CD4-positive, CD25-positive, alpha-beta regulatory T cell (primary cell): ENCODE measurements at regions not wholly inside any gene's neighbourhood (a gene's known extent, or its start where the extent isn't known, plus 50 kb on each side); places are given as distances from the start of the nearest gene placed in this dataset.

Experiments
- ATAC-seq, 2 donors: fragments of 150-1000 bp; cut with Tn5 transposase; one replicate each; pipeline ENCODE4 v1.10.0; 2021; ENCODE audit warnings: low read depth in 2 of 2, moderate number of reproducible peaks in 2 of 2, moderate library complexity in 1 of 2
- DNase-seq, 3 donors: peaks; one replicate each; pipeline versions ENCODE4 v3.0.0 to v3.0.0-alpha.2; 2012 to 2022; ENCODE audit warnings: mixed read lengths in 1 of 3
- H3K27ac ChIP-seq: one replicate; pipeline ENCODE4 v1.7.0; 2013; ENCODE audit warnings: mild to moderate bottlenecking, low read length; ENCODE audit not compliant: insufficient read depth, poor library complexity, severe bottlenecking
- H3K27me3 ChIP-seq: one replicate; pipeline ENCODE4 v1.7.0; 2013; ENCODE audit warnings: low read length; ENCODE audit not compliant: control insufficient read depth, insufficient read depth
- H3K36me3 ChIP-seq: one replicate; pipeline ENCODE4 v1.7.0; 2013; ENCODE audit warnings: mild to moderate bottlenecking, low read length, moderate library complexity; ENCODE audit not compliant: control insufficient read depth, insufficient read depth
- H3K4me1 ChIP-seq: 2 replicates; pipeline ENCODE4 v1.7.0; 2013; ENCODE audit warnings: mild to moderate bottlenecking, low read length; ENCODE audit not compliant: insufficient read depth, control insufficient read depth, poor library complexity, severe bottlenecking
- H3K4me3 ChIP-seq: one replicate; pipeline ENCODE4 v1.7.0; 2013; ENCODE audit warnings: low read depth, mild to moderate bottlenecking, low read length, moderate library complexity
- H3K9me3 ChIP-seq, 2 experiments: 1 replicate in 1 of 2; 2 replicates in 1 of 2; pipeline ENCODE4 v1.7.0; 2013; ENCODE audit warnings: low read length in 2 of 2, mild to moderate bottlenecking in 1 of 2, moderate library complexity in 1 of 2; ENCODE audit not compliant: control insufficient read depth in 2 of 2
- H3K27ac Mint-ChIP-seq, 3 donors: one replicate each; pipeline ENCODE4 v1.8.0; 2020 to 2022; ENCODE audit warnings: mild to moderate bottlenecking in 3 of 3, mixed read lengths in 3 of 3, moderate library complexity in 2 of 3
- H3K27me3 Mint-ChIP-seq: one replicate; pipeline ENCODE4 v1.8.0; 2022; ENCODE audit warnings: mild to moderate bottlenecking, mixed read lengths
- H3K36me3 Mint-ChIP-seq: one replicate; pipeline ENCODE4 v1.8.0; 2020; ENCODE audit warnings: mixed read lengths
- H3K4me1 Mint-ChIP-seq, 4 donors: one replicate each; pipeline ENCODE4 v1.8.0; 2020 to 2022; ENCODE audit warnings: mixed read lengths in 4 of 4, mild to moderate bottlenecking in 1 of 4
- H3K4me3 Mint-ChIP-seq, 4 donors: one replicate each; pipeline ENCODE4 v1.8.0; 2020 to 2022; ENCODE audit warnings: mild to moderate bottlenecking in 4 of 4, mixed read lengths in 4 of 4, moderate library complexity in 3 of 4
- H3K9me3 Mint-ChIP-seq, 7 donors: one replicate each; pipeline ENCODE4 v1.8.0; 2020 to 2022; ENCODE audit warnings: mixed read lengths in 7 of 7, mild to moderate bottlenecking in 3 of 7, moderate library complexity in 2 of 7

DNA sequence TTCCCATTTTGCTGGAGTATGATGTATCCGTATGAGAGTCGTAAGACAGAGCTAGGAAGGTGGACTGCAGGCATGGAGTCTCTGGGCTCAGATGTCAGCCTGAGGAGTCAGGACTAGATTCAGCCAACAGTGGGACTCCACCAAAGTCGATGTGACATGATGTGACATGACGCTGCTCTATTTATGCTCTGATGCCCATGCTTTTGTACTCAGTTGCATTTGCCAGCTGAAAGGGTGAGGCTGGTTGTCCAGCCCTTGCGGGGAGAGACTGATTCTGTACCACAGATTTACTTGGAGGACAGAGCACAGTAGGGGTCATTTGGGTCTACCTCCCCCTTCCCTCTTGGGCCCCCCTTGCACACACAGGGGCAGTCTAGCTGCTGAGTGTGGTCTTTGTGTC lies 88.5 kb upstream of the ATG10 start:
- Histone ChIP-seq H3K4me3 (no peak overlapping the region), H3K9me3 (no peaks in the 10 kb centered on the region), H3K4me1 (no peaks in the 10 kb centered on the region), H3K27me3 (peaks cover 8% of the 10 kb centered on the region), H3K27ac (no peak overlapping the region), H3K36me3 (no peaks in the 10 kb centered on the region)
- H3K27ac Mint-ChIP-seq, result no peak overlapping the region
- H3K4me1 Mint-ChIP-seq, result peaks cover 0 to 2% (median 0%) of the 10 kb centered on the region in 4 donors
- H3K4me3 Mint-ChIP-seq, result no peak overlapping the region
- no peak for DNase-seq
- no peaks in the 10 kb centered on the region for H3K36me3 Mint-ChIP-seq
- peaks cover 17% of the 10 kb centered on the region for H3K27me3 Mint-ChIP-seq
- peaks cover 0 to 2% (median 0%) of the 10 kb centered on the region in 7 donors for H3K9me3 Mint-ChIP-seq
- no peak for ATAC-seq

DNA sequence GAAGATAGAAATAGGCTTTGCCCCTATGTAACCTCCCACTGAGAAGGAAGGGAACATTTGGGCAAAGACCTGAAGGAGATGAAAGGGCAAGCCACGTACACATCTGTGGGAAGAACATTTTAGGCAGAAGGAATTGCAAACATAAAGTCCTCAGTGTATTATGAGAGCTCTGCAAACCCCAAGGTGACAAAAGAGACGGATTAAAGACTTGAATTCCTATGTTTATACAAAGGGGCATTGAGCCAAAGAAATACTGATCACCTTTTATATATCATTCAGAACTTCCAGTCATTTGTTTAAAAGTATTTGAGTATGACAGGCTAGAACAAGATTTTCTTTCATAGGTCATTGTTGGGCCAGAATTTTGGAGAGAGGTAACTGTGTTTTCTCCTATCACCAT lies 90.2 kb upstream of the ATG10 start:
- Histone ChIP-seq H3K36me3 (no peaks in the 10 kb centered on the region), H3K4me1 (no peaks in the 10 kb centered on the region), H3K27ac (no peak overlapping the region), H3K9me3 (no peaks in the 10 kb centered on the region), H3K27me3 (peaks cover 8% of the 10 kb centered on the region), H3K4me3 (no peak overlapping the region)
- H3K27ac Mint-ChIP-seq, result peak overlapping the region in 1 of 3 donors; percentile 7
- H3K9me3 Mint-ChIP-seq, result peaks cover 0 to 2% (median 0%) of the 10 kb centered on the region in 7 donors
- H3K36me3 Mint-ChIP-seq, result no peaks in the 10 kb centered on the region
- peaks cover 22% of the 10 kb centered on the region for H3K27me3 Mint-ChIP-seq
- ATAC-seq (no peak), DNase-seq (no peak)
- H3K4me3 Mint-ChIP-seq, result no peak overlapping the region
- peaks cover 0 to 2% (median 0%) of the 10 kb centered on the region in 4 donors for H3K4me1 Mint-ChIP-seq

DNA sequence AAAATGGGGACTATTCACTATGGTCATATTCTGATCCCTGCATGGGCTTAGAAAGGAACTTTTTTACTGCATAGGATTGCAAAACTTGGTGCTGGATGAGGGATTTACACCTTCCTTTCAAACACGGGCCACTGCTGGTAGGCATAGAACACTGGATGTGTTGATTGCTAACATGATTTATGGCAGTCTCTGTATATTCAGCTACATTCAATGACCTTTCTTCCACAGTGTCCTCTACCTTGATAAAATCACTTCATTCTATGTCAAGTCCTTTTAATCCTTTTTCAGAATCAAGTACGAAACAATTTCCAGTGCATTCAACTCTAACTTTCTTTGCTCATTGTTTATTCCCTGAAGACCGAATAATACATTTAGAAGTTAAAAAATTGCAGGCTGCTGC lies 91.9 kb upstream of the ATG10 start:
- no peak overlapping the region for H3K4me3 ChIP-seq
- H3K27ac Mint-ChIP-seq, result no peak overlapping the region
- no peak overlapping the region for H3K4me3 Mint-ChIP-seq
- no peaks in the 10 kb centered on the region for H3K4me1 ChIP-seq
- H3K4me1 Mint-ChIP-seq, result peaks cover 0 to 2% (median 0%) of the 10 kb centered on the region in 4 donors
- DNase-seq (no peak), ATAC-seq (no peak)
- no peaks in the 10 kb centered on the region for H3K36me3 ChIP-seq
- peaks cover 22% of the 10 kb centered on the region for H3K27me3 Mint-ChIP-seq
- H3K9me3 ChIP-seq, result no peaks in the 10 kb centered on the region
- peaks cover 8% of the 10 kb centered on the region for H3K27me3 ChIP-seq
- H3K27ac ChIP-seq, result no peak overlapping the region
- no peaks in the 10 kb centered on the region for H3K36me3 Mint-ChIP-seq
- H3K9me3 Mint-ChIP-seq, result peaks cover 0 to 2% (median 0%) of the 10 kb centered on the region in 7 donors

DNA sequence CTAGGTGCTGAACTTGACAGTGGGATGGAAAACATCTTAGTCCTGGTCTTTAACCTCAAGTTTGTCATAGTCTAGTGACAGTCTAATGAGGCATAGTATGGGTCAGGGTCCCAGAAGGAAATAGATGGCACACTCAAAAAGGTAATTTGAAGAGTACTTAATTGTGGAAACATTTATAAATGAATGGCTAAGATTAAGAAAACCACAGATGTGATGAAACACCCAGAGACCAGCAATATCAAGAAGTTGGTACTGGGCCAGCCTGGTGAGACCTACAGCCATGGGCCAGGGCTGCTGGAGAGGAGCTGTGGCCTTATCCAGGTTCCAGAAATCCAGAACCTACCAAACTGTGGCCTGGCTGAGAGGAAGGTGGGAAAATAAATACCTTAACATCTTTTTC lies 93.5 kb upstream of the ATG10 start:
- DNase-seq, result no peak
- Mint-ChIP-seq H3K27ac (no peak overlapping the region), H3K36me3 (no peaks in the 10 kb centered on the region), H3K4me3 (no peak overlapping the region), H3K4me1 (peaks cover 0 to 2% (median 0%) of the 10 kb centered on the region in 4 donors), H3K9me3 (peaks cover 0 to 2% (median 0%) of the 10 kb centered on the region in 7 donors), H3K27me3 (peaks cover 22% of the 10 kb centered on the region)
- H3K27ac ChIP-seq, result no peak overlapping the region
- no peaks in the 10 kb centered on the region for H3K36me3 ChIP-seq
- no peaks in the 10 kb centered on the region for H3K4me1 ChIP-seq
- H3K4me3 ChIP-seq, result no peak overlapping the region
- H3K27me3 ChIP-seq, result peaks cover 6% of the 10 kb centered on the region
- no peaks in the 10 kb centered on the region for H3K9me3 ChIP-seq
- ATAC-seq, result no peak

DNA sequence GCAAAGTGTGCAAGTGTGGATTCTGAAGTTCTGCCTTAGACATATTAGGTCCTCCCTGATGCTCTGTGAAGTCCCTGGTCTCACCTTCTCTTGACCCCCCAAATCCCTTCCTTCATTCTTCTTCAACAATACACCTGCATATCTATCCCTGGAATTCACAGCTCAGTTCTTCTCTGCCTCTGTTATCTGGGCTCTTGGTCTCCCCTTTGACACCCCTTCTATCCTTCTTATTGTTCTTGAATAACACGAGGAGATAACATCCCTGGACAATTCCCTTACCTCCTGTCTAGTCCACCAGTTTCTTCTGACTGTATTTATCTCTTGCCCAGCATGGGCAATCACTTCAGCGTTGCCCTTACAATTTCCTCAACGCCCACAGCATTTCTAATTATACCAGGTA lies 104.8 kb upstream of the ATG10 start:
- H3K4me3 Mint-ChIP-seq, result no peak overlapping the region
- no peaks in the 10 kb centered on the region for H3K4me1 Mint-ChIP-seq
- Histone ChIP-seq H3K4me1 (no peaks in the 10 kb centered on the region), H3K36me3 (no peaks in the 10 kb centered on the region), H3K27ac (no peak overlapping the region), H3K9me3 (no peaks in the 10 kb centered on the region), H3K4me3 (no peak overlapping the region), H3K27me3 (no peaks in the 10 kb centered on the region)
- DNase-seq (no peak), ATAC-seq (no peak)
- H3K27me3 Mint-ChIP-seq, result peaks cover 8% of the 10 kb centered on the region
- H3K27ac Mint-ChIP-seq, result no peak overlapping the region
- H3K9me3 Mint-ChIP-seq, result no peaks in the 10 kb centered on the region
- no peaks in the 10 kb centered on the region for H3K36me3 Mint-ChIP-seq

DNA sequence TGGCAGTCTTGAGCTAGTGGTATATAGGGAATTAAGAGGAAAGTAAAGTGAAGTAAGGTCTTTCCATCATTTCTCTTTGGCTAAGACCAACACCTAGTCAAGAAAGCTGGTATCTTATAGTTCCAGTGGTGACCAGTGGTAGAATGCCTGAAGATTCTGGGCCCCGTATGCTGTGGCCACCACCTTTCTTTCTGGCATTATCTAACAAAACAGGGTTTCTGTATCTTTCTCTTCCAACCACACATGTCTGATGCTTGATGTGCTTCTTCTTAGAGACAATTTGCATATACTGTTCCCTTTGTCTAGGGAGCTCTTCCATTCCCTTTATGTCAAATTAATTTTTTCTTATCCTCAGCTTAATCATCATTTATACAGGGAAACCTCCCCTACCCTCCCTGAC lies 109.9 kb upstream of the SSBP2 start:
- Histone ChIP-seq H3K27ac (no peak overlapping the region), H3K9me3 (no peaks in the 10 kb centered on the region), H3K36me3 (no peaks in the 10 kb centered on the region), H3K4me3 (no peak overlapping the region), H3K27me3 (no peaks in the 10 kb centered on the region), H3K4me1 (no peaks in the 10 kb centered on the region)
- DNase-seq (no peak), ATAC-seq (no peak)
- no peaks in the 10 kb centered on the region for H3K9me3 Mint-ChIP-seq
- H3K27me3 Mint-ChIP-seq, result peaks cover 7% of the 10 kb centered on the region
- no peak overlapping the region for H3K4me3 Mint-ChIP-seq
- H3K27ac Mint-ChIP-seq, result no peak overlapping the region
- H3K4me1 Mint-ChIP-seq, result peaks cover 0 to 4% (median 2%) of the 10 kb centered on the region in 4 donors
- no peaks in the 10 kb centered on the region for H3K36me3 Mint-ChIP-seq

DNA sequence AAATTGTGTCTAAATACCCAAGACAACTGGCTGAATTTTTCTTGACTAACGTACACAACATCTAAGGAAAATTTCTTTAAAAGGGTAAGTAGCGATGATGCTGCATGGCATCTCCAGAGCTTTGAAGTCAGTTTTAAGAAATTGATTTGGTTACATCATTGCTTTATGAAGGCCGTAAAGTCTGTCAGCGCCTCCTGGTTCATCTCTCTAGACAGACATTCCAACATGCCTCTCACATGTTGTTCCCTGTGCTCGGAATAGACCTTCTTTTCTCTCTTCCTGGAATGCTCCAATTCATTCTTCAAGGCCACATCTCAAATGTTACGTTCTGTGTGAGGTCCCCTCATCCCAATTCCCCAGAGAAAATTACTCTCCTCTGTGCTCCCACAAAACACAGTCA lies 108.7 kb upstream of the SSBP2 start:
- H3K4me3 Mint-ChIP-seq, result no peak overlapping the region
- H3K27me3 ChIP-seq, result no peaks in the 10 kb centered on the region
- H3K27me3 Mint-ChIP-seq, result no peaks in the 10 kb centered on the region
- ATAC-seq (no peak), DNase-seq (no peak)
- H3K4me1 ChIP-seq, result no peaks in the 10 kb centered on the region
- H3K27ac Mint-ChIP-seq, result no peak overlapping the region
- no peak overlapping the region for H3K4me3 ChIP-seq
- H3K9me3 Mint-ChIP-seq, result no peaks in the 10 kb centered on the region
- no peaks in the 10 kb centered on the region for H3K36me3 ChIP-seq
- no peak overlapping the region for H3K27ac ChIP-seq
- H3K4me1 Mint-ChIP-seq, result peaks cover 0 to 12% (median 6%) of the 10 kb centered on the region in 4 donors
- no peaks in the 10 kb centered on the region for H3K9me3 ChIP-seq
- no peaks in the 10 kb centered on the region for H3K36me3 Mint-ChIP-seq
